Lower lobe of right lung (tissue), 2 donors: ENCODE measurements at regions not wholly inside any gene's neighbourhood (a gene's known extent, or its start where the extent isn't known, plus 50 kb on each side); places are given as distances from the start of the nearest gene placed in this dataset.

Experiments used
- ATAC-seq, 2 donors: fragments of 200-7000 bp; cut with Tn5 transposase; one replicate each; pipeline ENCODE4 v1.9.1; 2020 to 2022; ENCODE audit warnings: mild to moderate bottlenecking in 2 of 2, moderate library complexity in 2 of 2
- DNase-seq: peaks from one replicate; pipeline ENCODE4 v3.0.0-alpha.2; 2020
- H3K27ac ChIP-seq: fragments of 200-600 bp; one replicate; pipeline ENCODE4 v1.8.0; 2022
- H3K27me3 ChIP-seq: fragments of 200-600 bp; one replicate; pipeline ENCODE4 v1.8.0; 2022; ENCODE audit warnings: low read depth
- H3K36me3 ChIP-seq: fragments of 200-600 bp; one replicate; pipeline ENCODE4 v1.8.0; 2022; ENCODE audit warnings: mild to moderate bottlenecking
- H3K4me1 ChIP-seq: fragments of 200-600 bp; one replicate; pipeline ENCODE4 v1.8.0; 2022
- H3K4me3 ChIP-seq: fragments of 200-600 bp; one replicate; pipeline ENCODE4 v1.8.0; 2022; ENCODE audit warnings: mild to moderate bottlenecking
- H3K9me3 ChIP-seq: fragments of 200-600 bp; one replicate; pipeline ENCODE4 v1.8.0; 2022
- intact Hi-C: fragments of 100-400 bp; cut with DNase I; formaldehyde crosslinking; loops from one replicate; pipeline ENCODE4 v1.11.0; 2022
- TF ChIP-seq, protein P1 (sequence below): fragments of 200-600 bp; IDR thresholded peaks from one replicate; pipeline ENCODE4 v1.8.0; 2022; ENCODE audit warnings: antibody characterized with exemption, mild to moderate bottlenecking
- donor health status: DM: no; HTN: yes; CAD: no; lungs with severe emphysema.

DNA sequence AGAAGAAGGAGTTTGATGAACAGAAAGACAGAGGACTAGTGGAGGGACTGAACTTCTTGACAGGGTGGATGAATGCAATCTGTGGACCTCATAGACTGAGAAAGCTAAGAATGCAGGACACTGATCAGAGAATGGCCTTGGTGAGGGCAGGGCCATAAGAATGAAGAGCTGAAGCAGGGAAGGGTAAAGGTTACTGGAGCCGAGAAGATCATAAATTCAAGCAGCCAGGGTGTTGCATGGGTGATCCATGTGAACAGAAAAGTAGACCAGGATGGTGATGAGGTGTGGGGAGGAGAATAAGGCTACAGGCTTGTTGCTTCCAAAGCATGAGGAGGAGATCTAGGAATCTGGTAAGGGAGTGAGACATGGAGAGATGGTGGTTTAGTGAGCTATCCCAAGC is 295.9 kb downstream of the ADGB start:
- DNase-seq, result no peak
- Histone ChIP-seq H3K9me3 (no peaks in the 10 kb centered on the region), H3K36me3 (no peaks in the 10 kb centered on the region), H3K4me3 (no peak overlapping the region), H3K27me3 (no peaks in the 10 kb centered on the region), H3K27ac (no peak overlapping the region), H3K4me1 (no peaks in the 10 kb centered on the region)
- ATAC-seq, result no peak
- intact Hi-C loops, result no loop called here
- TF ChIP-seq, protein P1, sequence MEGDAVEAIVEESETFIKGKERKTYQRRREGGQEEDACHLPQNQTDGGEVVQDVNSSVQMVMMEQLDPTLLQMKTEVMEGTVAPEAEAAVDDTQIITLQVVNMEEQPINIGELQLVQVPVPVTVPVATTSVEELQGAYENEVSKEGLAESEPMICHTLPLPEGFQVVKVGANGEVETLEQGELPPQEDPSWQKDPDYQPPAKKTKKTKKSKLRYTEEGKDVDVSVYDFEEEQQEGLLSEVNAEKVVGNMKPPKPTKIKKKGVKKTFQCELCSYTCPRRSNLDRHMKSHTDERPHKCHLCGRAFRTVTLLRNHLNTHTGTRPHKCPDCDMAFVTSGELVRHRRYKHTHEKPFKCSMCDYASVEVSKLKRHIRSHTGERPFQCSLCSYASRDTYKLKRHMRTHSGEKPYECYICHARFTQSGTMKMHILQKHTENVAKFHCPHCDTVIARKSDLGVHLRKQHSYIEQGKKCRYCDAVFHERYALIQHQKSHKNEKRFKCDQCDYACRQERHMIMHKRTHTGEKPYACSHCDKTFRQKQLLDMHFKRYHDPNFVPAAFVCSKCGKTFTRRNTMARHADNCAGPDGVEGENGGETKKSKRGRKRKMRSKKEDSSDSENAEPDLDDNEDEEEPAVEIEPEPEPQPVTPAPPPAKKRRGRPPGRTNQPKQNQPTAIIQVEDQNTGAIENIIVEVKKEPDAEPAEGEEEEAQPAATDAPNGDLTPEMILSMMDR, result no peak

DNA sequence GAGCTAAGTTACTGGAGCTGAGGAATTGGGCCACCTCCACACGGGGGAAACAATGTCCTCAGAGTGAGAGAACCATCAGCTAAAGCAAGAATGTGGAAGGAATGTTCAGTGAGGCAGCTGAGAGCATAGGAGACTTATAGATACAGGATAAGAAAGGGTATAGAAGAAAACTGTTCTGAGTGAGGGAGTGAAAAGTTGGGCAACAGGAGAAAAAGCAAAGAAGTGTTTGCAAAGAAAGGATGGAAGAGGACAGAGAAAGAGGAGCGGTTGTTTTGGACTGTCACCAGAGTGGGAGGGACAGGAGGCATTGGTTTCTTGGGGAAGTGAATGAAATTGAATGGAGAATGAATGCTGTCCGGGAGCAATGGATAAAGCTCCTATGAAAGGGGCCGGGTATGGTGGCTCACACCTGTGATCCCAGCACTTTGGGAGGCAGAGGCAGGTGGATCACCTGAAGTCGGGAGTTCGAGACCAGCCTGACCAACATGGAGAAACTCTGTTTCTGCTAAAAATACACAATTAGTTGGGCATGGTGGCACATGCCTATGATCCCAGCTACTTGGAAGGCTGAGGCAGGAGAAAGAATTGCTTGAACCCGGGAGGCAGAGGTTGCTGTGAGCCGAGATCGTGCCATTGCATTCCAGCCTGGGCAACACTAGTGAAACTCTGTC is 296.5 kb downstream of the ADGB start:
- Histone ChIP-seq H3K27me3 (no peaks in the 10 kb centered on the region), H3K36me3 (no peaks in the 10 kb centered on the region), H3K4me3 (no peak overlapping the region), H3K9me3 (no peaks in the 10 kb centered on the region), H3K4me1 (no peaks in the 10 kb centered on the region), H3K27ac (no peak overlapping the region)
- ATAC-seq, result no peak
- intact Hi-C loops, result no loop called here
- no peak for DNase-seq
- TF ChIP-seq, protein P1, result no peak

DNA sequence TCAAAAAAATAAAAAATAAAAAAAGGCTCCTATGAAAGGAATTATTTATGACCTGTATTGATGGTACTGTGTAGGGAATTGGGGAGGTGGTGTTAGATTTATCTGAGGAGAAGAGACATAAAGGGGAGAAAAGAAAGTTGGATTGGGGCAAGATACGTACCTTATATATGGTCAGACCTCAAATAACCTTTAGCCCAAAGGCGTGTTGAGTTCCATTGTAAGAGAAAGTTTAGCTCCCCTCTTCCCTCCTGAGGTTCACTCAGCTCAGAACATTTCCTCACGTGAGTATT is 296.9 kb downstream of the ADGB start:
- no peaks in the 10 kb centered on the region for H3K27me3 ChIP-seq
- no peaks in the 10 kb centered on the region for H3K4me1 ChIP-seq
- H3K27ac ChIP-seq, result no peak overlapping the region
- H3K4me3 ChIP-seq, result no peak overlapping the region
- no peaks in the 10 kb centered on the region for H3K9me3 ChIP-seq
- no peaks in the 10 kb centered on the region for H3K36me3 ChIP-seq
- TF ChIP-seq, protein P1, result no peak
- intact Hi-C loops, result no loop called here
- no peak for DNase-seq
- ATAC-seq, result no peak

DNA sequence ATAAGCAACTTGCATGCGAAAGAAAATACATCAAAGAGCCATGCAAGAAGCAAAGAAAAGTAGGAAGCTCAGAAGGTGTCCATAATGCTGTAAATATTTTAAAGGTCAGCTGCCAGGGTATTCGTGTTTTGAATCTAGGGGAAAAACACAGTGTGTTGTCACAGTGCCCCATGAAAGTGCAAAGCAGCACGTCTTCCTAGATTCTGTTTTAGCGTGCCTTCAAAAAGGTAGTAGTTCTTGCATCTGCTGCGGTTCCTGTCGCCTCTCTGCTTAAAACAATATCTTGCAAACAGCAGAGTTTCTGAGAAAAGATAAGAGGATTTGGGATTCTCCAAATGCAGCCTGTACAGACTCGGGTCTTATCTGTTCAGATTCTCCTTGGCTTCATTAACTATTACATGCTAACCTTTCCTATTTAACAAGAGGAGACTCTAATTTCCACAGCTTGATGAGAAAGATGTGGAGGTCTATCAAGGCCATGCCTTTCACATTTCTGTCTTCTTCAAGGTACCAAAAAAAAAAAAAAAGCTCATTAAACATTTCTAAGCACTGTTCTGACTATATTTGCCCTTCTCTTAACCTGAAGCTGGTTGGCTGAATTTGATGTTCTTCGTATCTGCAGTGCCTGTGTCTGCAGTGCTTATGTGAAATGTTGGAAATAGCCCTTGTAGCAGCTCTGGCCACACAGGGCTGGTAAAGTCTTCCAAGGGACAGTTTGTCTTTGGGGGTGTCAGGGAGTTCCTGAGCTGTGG is 297.5 kb downstream of the ADGB start:
- ATAC-seq (no peak), DNase-seq (no peak)
- TF ChIP-seq, protein P1, result no peak
- no peak overlapping the region for H3K27ac ChIP-seq
- no peaks in the 10 kb centered on the region for H3K4me1 ChIP-seq
- no peaks in the 10 kb centered on the region for H3K27me3 ChIP-seq
- intact Hi-C loops, result no loop called here
- H3K4me3 ChIP-seq, result no peak overlapping the region
- H3K9me3 ChIP-seq, result no peaks in the 10 kb centered on the region
- no peaks in the 10 kb centered on the region for H3K36me3 ChIP-seq

DNA sequence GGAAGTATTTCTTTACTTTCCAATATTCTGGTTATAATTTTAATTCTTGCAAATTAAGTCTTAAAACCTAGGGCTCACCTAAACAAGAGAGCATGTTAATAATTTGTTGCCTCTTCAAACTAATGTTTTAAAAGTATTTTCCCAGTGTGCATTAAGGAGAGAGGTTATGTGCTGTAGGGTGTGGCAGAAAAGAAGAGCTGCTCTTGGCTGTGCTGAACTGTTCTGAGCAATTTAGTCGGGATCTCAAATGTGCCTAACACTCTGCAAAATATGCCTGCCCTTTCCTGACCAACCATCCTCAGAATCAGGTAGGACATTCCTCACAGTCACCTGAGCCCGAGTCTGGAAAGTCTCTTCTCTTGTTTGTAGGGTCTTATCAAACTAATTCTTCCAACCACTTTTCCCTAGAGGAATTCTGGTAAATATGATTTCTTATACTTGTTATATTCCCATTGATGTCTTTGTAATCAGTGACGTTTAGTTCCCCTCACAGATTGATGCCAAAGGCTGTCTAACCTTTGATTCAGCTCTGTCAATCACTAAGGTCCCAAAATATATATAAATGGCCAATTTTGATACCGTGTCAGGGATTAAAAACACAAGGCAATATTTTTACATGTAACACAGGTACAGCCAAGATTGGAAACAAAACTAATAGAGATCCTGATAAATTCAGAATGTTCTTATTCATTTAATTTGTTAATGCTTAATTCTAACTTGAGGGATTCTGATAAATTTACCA is 298.4 kb downstream of the ADGB start:
- intact Hi-C loops, result no loop called here
- Histone ChIP-seq H3K4me3 (no peak overlapping the region), H3K9me3 (no peaks in the 10 kb centered on the region), H3K27ac (no peak overlapping the region), H3K4me1 (no peaks in the 10 kb centered on the region), H3K27me3 (no peaks in the 10 kb centered on the region), H3K36me3 (no peaks in the 10 kb centered on the region)
- DNase-seq, result no peak
- ATAC-seq, result no peak
- TF ChIP-seq, protein P1, result no peak
